Bronchial epithelial cell (primary cell): ENCODE measurements at regions not wholly inside any gene's neighbourhood (a gene's known extent, or its start where the extent isn't known, plus 50 kb on each side); places are given as distances from the start of the nearest gene placed in this dataset.
"Not testable (repeated sequence)": the region's sequence is repeated elsewhere in the genome, so short reads cannot be mapped to it uniquely, and the experiment has no call there.

Source experiments
- DNase-seq: peaks from one replicate; pipeline ENCODE4 v3.0.0-alpha.2; 2010; ENCODE audit warnings: low read depth
- FAIRE-seq: peaks from 2 replicates; lab custom pipeline; 2011; peaks lifted over from hg19 to GRCh38; lab: Jason Lieb, UNC
- H3K27me3 ChIP-seq: 2 replicates; pipeline ENCODE4 v1.5.1; 2011; ENCODE audit warnings: low read length; ENCODE audit not compliant: control insufficient read depth, insufficient read depth
- H3K36me3 ChIP-seq: 2 replicates; pipeline ENCODE4 v1.5.1; 2011; ENCODE audit warnings: low read length; ENCODE audit not compliant: control insufficient read depth, insufficient read depth
- H3K4me3 ChIP-seq: 2 replicates; pipeline ENCODE4 v1.5.1; 2011; ENCODE audit warnings: mild to moderate bottlenecking, low read depth, low read length, control low read depth

DNA sequence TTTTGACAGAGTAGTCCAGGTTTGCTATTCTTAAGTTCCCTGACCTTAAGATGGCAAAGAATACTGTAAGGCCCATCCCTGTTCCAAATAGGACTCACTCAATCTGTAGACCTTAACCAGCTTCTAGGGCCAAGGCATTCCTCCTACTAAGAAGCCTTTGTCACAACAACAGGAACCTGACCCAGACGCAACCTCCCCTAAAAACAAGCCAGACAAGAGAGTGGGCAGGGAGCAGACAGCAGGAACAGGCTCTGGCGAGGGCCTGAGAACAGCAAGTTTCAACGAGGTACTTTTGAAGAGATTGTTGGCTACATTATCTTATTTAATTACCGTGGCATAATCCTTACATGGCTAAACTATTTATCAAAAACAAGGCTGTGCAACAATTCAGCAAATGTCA lies 58.1 kb upstream of the NBPF11 start:
- FAIRE-seq, H3K36me3 ChIP-seq, DNase-seq, H3K4me3 ChIP-seq, H3K27me3 ChIP-seq: not testable (repeated sequence)

DNA sequence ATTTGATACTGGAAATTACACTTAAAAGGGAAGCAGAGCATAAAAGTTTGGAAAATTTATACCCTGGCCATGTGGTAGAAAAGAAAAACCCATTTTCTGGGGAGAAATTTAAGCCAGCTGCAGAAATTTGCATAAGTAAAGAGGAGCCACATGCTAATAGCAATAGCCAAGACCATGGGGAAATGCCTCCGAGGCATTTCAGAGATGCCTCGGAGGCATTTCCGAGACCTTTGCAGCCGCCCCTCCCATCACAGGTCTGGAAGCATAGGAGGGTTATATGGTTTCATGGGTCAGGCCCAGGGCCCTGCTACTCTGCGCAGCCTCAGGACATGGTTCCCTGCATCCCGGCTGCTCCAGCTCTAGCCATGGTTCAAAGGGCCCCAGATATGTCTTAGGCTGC lies 49.9 kb upstream of the NBPF11 start:
- not testable (repeated sequence) for H3K27me3 ChIP-seq, H3K36me3 ChIP-seq, DNase-seq, FAIRE-seq, H3K4me3 ChIP-seq
